Endothelial cell (in vitro differentiated cells): ENCODE measurements at regions not wholly inside any gene's neighbourhood (a gene's known extent, or its start where the extent isn't known, plus 50 kb on each side); places are given as distances from the start of the nearest gene placed in this dataset.

ENCODE experiments used
- DNase-seq: peaks from one replicate; pipeline ENCODE4 v3.0.0; 2021; ENCODE audit warnings: low spot score
- H3K27ac Mint-ChIP-seq: one replicate; pipeline ENCODE4 v1.8.0; 2021; ENCODE audit warnings: mixed read lengths, inconsistent platforms; ENCODE audit not compliant: unreplicated experiment
- H3K27me3 Mint-ChIP-seq: one replicate; pipeline ENCODE4 v1.8.0; 2021; ENCODE audit warnings: mild to moderate bottlenecking, moderate library complexity, mixed read lengths, inconsistent platforms; ENCODE audit not compliant: unreplicated experiment
- H3K36me3 Mint-ChIP-seq: one replicate; pipeline ENCODE4 v1.8.0; 2021; ENCODE audit warnings: mild to moderate bottlenecking, low read depth, mixed read lengths, inconsistent platforms; ENCODE audit not compliant: unreplicated experiment
- H3K4me1 Mint-ChIP-seq: one replicate; pipeline ENCODE4 v1.8.0; 2021; ENCODE audit warnings: mild to moderate bottlenecking, mixed read lengths, inconsistent platforms; ENCODE audit not compliant: unreplicated experiment
- H3K4me3 Mint-ChIP-seq: one replicate; pipeline ENCODE4 v1.8.0; 2021; ENCODE audit warnings: mild to moderate bottlenecking, mixed read lengths, inconsistent platforms; ENCODE audit not compliant: unreplicated experiment
- H3K9me3 Mint-ChIP-seq: one replicate; pipeline ENCODE4 v1.8.0; 2021; ENCODE audit warnings: mixed read lengths, inconsistent platforms; ENCODE audit not compliant: unreplicated experiment
- TF ChIP-seq, protein P1 (sequence below): fragments of 200-600 bp; sonication (generic); IDR thresholded peaks from one replicate; pipeline ENCODE4 v1.5.0; 2021; ENCODE audit warnings: antibody characterized with exemption; ENCODE audit not compliant: unreplicated experiment

DNA sequence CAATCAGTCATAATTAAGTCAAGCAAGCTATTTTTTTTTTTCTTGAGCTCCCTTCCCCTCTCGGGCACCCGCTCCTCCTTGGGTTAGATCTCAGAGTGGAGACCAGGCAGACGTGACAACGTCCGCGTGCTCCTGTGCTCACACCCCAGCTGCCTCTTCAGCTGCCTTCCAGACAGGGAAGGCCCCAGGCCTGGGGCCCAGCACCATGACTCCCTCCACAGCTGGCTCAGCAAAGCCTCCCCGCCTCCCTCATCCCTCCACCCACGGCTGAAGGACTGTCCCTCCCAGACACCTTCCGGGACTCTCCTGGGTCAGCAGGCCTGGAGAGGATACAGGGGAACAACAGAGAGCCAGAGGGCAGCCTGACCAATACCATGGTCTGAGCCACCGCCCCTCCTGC is 87.9 kb upstream of the LINGO1 start:
- H3K27me3 Mint-ChIP-seq = peaks cover 5% of the 10 kb centered on the region
- H3K27ac Mint-ChIP-seq = no peak overlapping the region
- H3K4me1 Mint-ChIP-seq = peaks cover 2% of the 10 kb centered on the region
- H3K36me3 Mint-ChIP-seq = peaks cover 4% of the 10 kb centered on the region
- H3K9me3 Mint-ChIP-seq = no peaks in the 10 kb centered on the region
- no peak for DNase-seq
- TF ChIP-seq, protein P1, sequence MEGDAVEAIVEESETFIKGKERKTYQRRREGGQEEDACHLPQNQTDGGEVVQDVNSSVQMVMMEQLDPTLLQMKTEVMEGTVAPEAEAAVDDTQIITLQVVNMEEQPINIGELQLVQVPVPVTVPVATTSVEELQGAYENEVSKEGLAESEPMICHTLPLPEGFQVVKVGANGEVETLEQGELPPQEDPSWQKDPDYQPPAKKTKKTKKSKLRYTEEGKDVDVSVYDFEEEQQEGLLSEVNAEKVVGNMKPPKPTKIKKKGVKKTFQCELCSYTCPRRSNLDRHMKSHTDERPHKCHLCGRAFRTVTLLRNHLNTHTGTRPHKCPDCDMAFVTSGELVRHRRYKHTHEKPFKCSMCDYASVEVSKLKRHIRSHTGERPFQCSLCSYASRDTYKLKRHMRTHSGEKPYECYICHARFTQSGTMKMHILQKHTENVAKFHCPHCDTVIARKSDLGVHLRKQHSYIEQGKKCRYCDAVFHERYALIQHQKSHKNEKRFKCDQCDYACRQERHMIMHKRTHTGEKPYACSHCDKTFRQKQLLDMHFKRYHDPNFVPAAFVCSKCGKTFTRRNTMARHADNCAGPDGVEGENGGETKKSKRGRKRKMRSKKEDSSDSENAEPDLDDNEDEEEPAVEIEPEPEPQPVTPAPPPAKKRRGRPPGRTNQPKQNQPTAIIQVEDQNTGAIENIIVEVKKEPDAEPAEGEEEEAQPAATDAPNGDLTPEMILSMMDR = no peak
- no peak overlapping the region for H3K4me3 Mint-ChIP-seq

DNA sequence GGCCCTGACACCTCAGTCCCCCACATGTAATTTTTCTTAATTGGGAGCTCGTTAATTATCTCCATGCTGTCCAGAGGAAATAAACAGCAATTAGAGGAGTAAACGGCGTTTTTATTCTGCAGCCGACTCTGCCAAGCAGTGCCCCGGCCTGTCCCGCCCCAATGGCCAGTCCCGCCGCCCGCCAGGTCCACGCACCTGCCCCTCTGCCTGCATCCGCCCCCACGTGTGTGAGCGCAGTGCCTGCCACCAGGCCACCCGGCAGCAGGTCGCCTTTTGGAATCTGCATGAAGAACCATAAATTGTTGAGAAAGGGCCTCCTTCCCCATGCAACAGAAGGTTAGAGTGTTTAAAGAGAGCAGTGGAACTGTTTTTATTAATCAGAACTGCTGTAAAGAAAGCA is 87.5 kb upstream of the LINGO1 start:
- no peak for DNase-seq
- no peak overlapping the region for H3K27ac Mint-ChIP-seq
- no peak overlapping the region for H3K4me3 Mint-ChIP-seq
- H3K4me1 Mint-ChIP-seq = peaks cover 2% of the 10 kb centered on the region
- TF ChIP-seq, protein P1 = no peak
- peaks cover 5% of the 10 kb centered on the region for H3K27me3 Mint-ChIP-seq
- H3K36me3 Mint-ChIP-seq = peaks cover 4% of the 10 kb centered on the region
- no peaks in the 10 kb centered on the region for H3K9me3 Mint-ChIP-seq

DNA sequence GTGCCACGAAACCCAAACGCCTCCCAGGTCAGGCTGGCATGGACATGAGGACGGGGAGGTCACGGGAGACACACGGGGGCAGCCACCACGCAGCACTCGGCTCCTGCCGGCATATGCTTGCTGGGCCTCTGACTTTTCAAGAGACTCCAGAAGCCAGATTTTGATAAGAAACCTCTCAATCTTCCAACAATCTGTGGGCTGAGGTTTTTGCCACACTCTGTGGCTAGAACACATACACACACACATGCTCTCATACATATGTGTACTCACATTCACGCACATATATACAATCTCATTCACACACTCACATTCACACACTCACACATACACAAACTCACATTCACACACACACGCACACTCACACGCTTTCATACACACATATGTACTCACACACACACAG is 86.7 kb upstream of the LINGO1 start:
- no peak for DNase-seq
- TF ChIP-seq, protein P1 = no peak
- Mint-ChIP-seq H3K4me3 (no peak overlapping the region), H3K27me3 (peaks cover 5% of the 10 kb centered on the region), H3K36me3 (peaks cover 4% of the 10 kb centered on the region), H3K4me1 (peaks cover 2% of the 10 kb centered on the region), H3K27ac (no peak overlapping the region), H3K9me3 (no peaks in the 10 kb centered on the region)

DNA sequence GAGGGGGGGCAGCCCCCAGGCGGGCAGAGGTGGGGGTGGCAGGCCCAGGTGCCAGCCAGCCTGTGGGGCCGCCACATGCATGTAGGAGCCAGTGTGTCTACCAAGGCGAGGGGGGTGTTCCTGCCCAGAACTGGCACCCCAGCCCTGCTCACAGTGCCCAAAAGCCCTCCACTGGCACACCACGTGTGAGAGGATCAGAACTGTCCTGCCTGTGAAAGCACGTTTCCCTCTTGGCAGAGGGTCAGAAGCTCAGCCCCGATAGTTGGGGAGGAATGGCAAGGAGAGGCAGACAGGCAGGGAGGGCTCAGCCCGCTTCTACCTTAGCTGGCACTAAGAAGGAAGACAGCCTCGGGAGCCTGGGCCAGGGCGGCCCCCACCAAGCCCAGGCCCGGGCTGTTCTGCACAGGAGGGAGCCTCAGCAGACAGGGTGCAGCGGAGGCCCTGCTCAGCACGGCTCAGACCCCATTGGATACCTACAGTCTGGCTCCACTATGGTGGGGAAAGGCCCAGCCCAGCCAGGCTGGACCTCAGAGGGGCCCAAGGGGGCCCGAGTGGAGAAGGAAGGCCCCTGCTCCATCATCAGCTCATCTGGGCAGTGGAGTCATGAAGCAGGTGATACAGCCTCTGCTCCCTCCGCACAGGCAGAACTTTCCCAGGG is 84.8 kb upstream of the LINGO1 start:
- no peak overlapping the region for H3K27ac Mint-ChIP-seq
- H3K9me3 Mint-ChIP-seq = no peaks in the 10 kb centered on the region
- no peak for DNase-seq
- peaks cover 9% of the 10 kb centered on the region for H3K27me3 Mint-ChIP-seq
- H3K4me1 Mint-ChIP-seq = peaks cover 6% of the 10 kb centered on the region
- TF ChIP-seq, protein P1 = no peak
- peaks cover 4% of the 10 kb centered on the region for H3K36me3 Mint-ChIP-seq
- no peak overlapping the region for H3K4me3 Mint-ChIP-seq

DNA sequence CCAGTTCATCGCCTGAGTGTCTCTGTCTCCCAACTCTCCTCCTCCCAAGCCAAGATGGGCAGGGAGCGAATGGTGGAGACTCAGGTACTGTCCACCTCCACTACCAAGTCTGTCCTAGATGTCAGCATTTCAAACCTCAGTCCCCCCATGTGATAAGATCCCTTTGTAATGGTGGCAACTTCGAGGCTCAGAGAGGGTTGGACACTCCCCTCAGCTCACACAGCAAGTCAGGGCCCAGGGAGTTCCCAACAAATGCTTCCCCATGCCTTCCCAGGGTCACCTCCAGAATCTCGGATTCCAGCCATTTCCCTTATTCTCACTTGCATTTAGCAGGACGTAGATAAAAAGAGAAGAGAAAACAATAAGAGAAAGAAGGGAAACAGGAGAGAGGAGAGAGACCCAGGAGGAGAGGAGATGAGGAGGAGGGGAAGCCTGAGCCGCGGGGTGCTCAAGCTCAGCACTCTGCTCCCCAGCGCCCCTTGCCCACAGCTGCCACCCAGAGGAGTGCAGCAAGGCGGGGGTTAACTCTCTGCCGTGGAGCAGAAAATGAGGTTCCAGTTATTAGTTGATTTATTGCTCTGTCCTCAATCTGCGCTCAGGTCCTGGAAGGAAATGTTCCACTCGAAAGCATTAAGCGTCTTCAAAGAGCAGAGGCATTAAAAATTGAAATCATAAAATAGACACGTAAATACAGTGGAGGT is 84.1 kb upstream of the LINGO1 start:
- H3K27ac Mint-ChIP-seq = peak overlapping the region; percentile 9
- peaks cover 11% of the 10 kb centered on the region for H3K4me1 Mint-ChIP-seq
- peaks cover 4% of the 10 kb centered on the region for H3K36me3 Mint-ChIP-seq
- H3K27me3 Mint-ChIP-seq = peaks cover 13% of the 10 kb centered on the region
- DNase-seq = no peak
- TF ChIP-seq, protein P1 = no peak
- no peaks in the 10 kb centered on the region for H3K9me3 Mint-ChIP-seq
- no peak overlapping the region for H3K4me3 Mint-ChIP-seq
